H1 (cell line): ENCODE measurements at regions not wholly inside any gene's neighbourhood (a gene's known extent, or its start where the extent isn't known, plus 50 kb on each side); places are given as distances from the start of the nearest gene placed in this dataset.

Experiments
- CTCF ChIP-seq, 3 experiments: IDR thresholded peaks; 1 replicate in 2 of 3; 2 replicates in 1 of 3; pipeline versions ENCODE4 v1.5.1 to v1.6.1; 2011; ENCODE audit warnings: low read length in 3 of 3, mild to moderate bottlenecking in 3 of 3, inconsistent platforms in 2 of 3, low read depth in 1 of 3, moderate library complexity in 1 of 3; ENCODE audit not compliant: insufficient read depth in 1 of 3; ENCODE audit errors: control extremely low read depth in 1 of 3
- EP300 ChIP-seq, 2 experiments: IDR thresholded peaks; 1 replicate in 1 of 2; 2 replicates in 1 of 2; pipeline ENCODE4 v1.6.1; 2011 to 2012; ENCODE audit warnings: low read depth in 2 of 2, low read length in 2 of 2, mild to moderate bottlenecking in 2 of 2, borderline replicate concordance in 1 of 2, inconsistent platforms in 1 of 2, moderate library complexity in 1 of 2
- EZH2 ChIP-seq: fragments of 200-600 bp; sonication (generic); IDR thresholded peaks from 2 replicates; pipeline ENCODE4 v1.7.1; 2012; ENCODE audit warnings: low read depth, mild to moderate bottlenecking, moderate library complexity, low read length, inconsistent platforms; ENCODE audit not compliant: severe bottlenecking
- GABPA ChIP-seq: IDR thresholded peaks from 2 replicates; pipeline ENCODE4 v1.6.1; 2011; ENCODE audit warnings: mild to moderate bottlenecking, low read length, moderate library complexity, borderline replicate concordance; ENCODE audit not compliant: insufficient read depth
- KDM1A ChIP-seq: fragments of 200-600, 300-600 bp; sonication (generic); IDR thresholded peaks from 2 replicates; pipeline ENCODE4 v1.7.1; 2016; ENCODE audit warnings: mild to moderate bottlenecking, low read length, borderline replicate concordance
- POLR2AphosphoS5 ChIP-seq: IDR thresholded peaks from 2 replicates; pipeline ENCODE4 v1.6.1; 2011; ENCODE audit warnings: low read depth, low read length
- SP1 ChIP-seq: IDR thresholded peaks from 2 replicates; pipeline ENCODE4 v1.6.1; 2011; ENCODE audit warnings: low read depth, low read length

- TF ChIP-seq CTCF (IDR thresholded peaks at IDR 0.05; ENCODE audit: control extremely low read depth in 1 of 3, insufficient read depth in 1 of 3, low read depth in 1 of 3, low read length in 3 of 3): no peak
- no peak for TF ChIP-seq KDM1A
- TF ChIP-seq SP1: no peak
- no peak for TF ChIP-seq GABPA
- no peak for TF ChIP-seq EP300 (IDR thresholded peaks at IDR 0.05; ENCODE audit: borderline replicate concordance in 1 of 2, low read depth in 2 of 2, low read length in 2 of 2)
- no peak for TF ChIP-seq POLR2AphosphoS5
- no peak for TF ChIP-seq EZH2
Observed at GRCh38 chr15:62533687-62534086, 368.6 kb upstream of the C2CD4B start.
